OCI-LY7 (cell line): ENCODE measurements at regions not wholly inside any gene's neighbourhood (a gene's known extent, or its start where the extent isn't known, plus 50 kb on each side); places are given as distances from the start of the nearest gene placed in this dataset.

ENCODE experiments used
- BruUV-seq: library from RNA; stranded (reverse); fragments of 400-500 nt; replicated peaks from 2 replicates; lab custom pipeline; 2021; lab: Mats Ljungman, UMichigan
- CTCF ChIA-PET: fragments of 300-600 bp; sonication (Branson Sonifier 250); formaldehyde crosslinking; loops from one replicate; lab custom pipeline; 2022; ENCODE audit warnings: antibody characterized with exemption; ENCODE audit not compliant: unreplicated experiment; lab: Charles Lee
- POLR2A ChIA-PET: fragments of 300-600 bp; sonication (Branson Sonifier 250); formaldehyde crosslinking; loops from one replicate; lab custom pipeline; 2022; ENCODE audit warnings: antibody characterized with exemption; lab: Charles Lee
- DNase-seq: peaks from one replicate; pipeline ENCODE4 v3.0.0-alpha.2; 2015; ENCODE audit warnings: low spot score
- H2AFZ ChIP-seq: fragments of 200-600 bp; sonication (generic), shearing (Covaris generic); 2 replicates; pipeline ENCODE4 v1.6.1; 2014; ENCODE audit warnings: mild to moderate bottlenecking, antibody characterized with exemption, low read length, moderate library complexity
- H3K27ac ChIP-seq: fragments of 200-600 bp; sonication (generic); 2 replicates; pipeline ENCODE4 v1.5.1; 2014; ENCODE audit warnings: mixed run types, low read depth, mild to moderate bottlenecking, moderate library complexity, low read length, inconsistent platforms; ENCODE audit not compliant: poor library complexity, severe bottlenecking
- H3K36me3 ChIP-seq: fragments of 200-600 bp; sonication (generic); 2 replicates; pipeline ENCODE4 v1.6.1; 2014; ENCODE audit warnings: mild to moderate bottlenecking, antibody characterized with exemption, low read length, moderate library complexity, mixed read lengths; ENCODE audit not compliant: insufficient read depth
- H3K4me1 ChIP-seq: fragments of 200-600 bp; sonication (generic); 2 replicates; pipeline ENCODE4 v1.5.1; 2014; ENCODE audit warnings: mild to moderate bottlenecking, low read length; ENCODE audit not compliant: insufficient read depth, poor library complexity, severe bottlenecking
- H3K4me2 ChIP-seq: fragments of 200-600 bp; sonication (generic); 2 replicates; pipeline ENCODE4 v1.6.1; 2014; ENCODE audit warnings: mild to moderate bottlenecking, low read length
- H3K4me3 ChIP-seq: fragments of 200-600 bp; sonication (generic); 2 replicates; pipeline ENCODE4 v1.5.1; 2014; ENCODE audit warnings: mild to moderate bottlenecking, low read depth, low read length; ENCODE audit not compliant: poor library complexity, severe bottlenecking
- H3K79me2 ChIP-seq: fragments of 200-600 bp; sonication (generic); 2 replicates; pipeline ENCODE4 v1.6.1; 2016; ENCODE audit warnings: low read depth, mild to moderate bottlenecking, low read length, moderate library complexity, mixed read lengths; ENCODE audit not compliant: insufficient read depth
- H3K9me2 ChIP-seq: fragments of 200-600 bp; sonication (generic); 2 replicates; pipeline ENCODE4 v1.6.1; 2016; ENCODE audit warnings: mild to moderate bottlenecking, low read length, mixed read lengths; ENCODE audit not compliant: insufficient read depth
- H3K9me3 ChIP-seq: fragments of 200-600 bp; sonication (generic); 2 replicates; pipeline ENCODE4 v1.6.1; 2014; ENCODE audit warnings: mild to moderate bottlenecking, mixed run types, low read length, mixed read lengths
- H4K20me1 ChIP-seq: fragments of 200-600 bp; sonication (generic); 2 replicates; pipeline ENCODE4 v1.6.1; 2014; ENCODE audit warnings: mild to moderate bottlenecking, antibody characterized with exemption, low read length, moderate library complexity, mixed read lengths; ENCODE audit not compliant: insufficient read depth
- CTCF ChIP-seq: fragments of 200-600 bp; sonication (generic); conservative IDR thresholded peaks from 2 replicates; pipeline ENCODE4 v1.5.1; 2014; ENCODE audit warnings: mild to moderate bottlenecking, antibody characterized with exemption, low read length, moderate library complexity, mixed read lengths
- EZH2phosphoT487 ChIP-seq: fragments of 200-600 bp; sonication (generic); IDR thresholded peaks from 2 replicates; pipeline ENCODE4 v1.6.1; 2018; ENCODE audit warnings: low read depth, borderline replicate concordance, mild to moderate bottlenecking, mixed run types, antibody characterized with exemption, low read length, moderate library complexity, mixed read lengths
- intact Hi-C: fragments of 100-400 bp; cut with micrococcal nuclease; formaldehyde crosslinking; loops from one replicate; pipeline ENCODE4 v1.10.0; 2022; ENCODE audit not compliant: unreplicated experiment

- ChIA-PET POLR2A (no interaction called here), CTCF (no interaction called here)
- DNase-seq = no peak
- no peaks in the 10 kb centered on the region for H3K4me1 ChIP-seq
- no peak overlapping the region for H3K4me2 ChIP-seq
- no peaks in the 10 kb centered on the region for H3K9me2 ChIP-seq
- intact Hi-C loops = no loop called here
- no peak overlapping the region for H3K4me3 ChIP-seq
- H3K36me3 ChIP-seq = no peaks in the 10 kb centered on the region
- H3K79me2 ChIP-seq = no peaks in the 10 kb centered on the region
- no TSS peak for BruUV-seq
- no peaks in the 10 kb centered on the region for H3K9me3 ChIP-seq
- no peak for TF ChIP-seq EZH2phosphoT487
- no peak for TF ChIP-seq CTCF
- H2AFZ ChIP-seq = no peak overlapping the region
- H4K20me1 ChIP-seq = no peaks in the 10 kb centered on the region
- no peak overlapping the region for H3K27ac ChIP-seq
Measured at GRCh38 chrX:79440336-79440735, 73.2 kb upstream of the ITM2A start.
